Liver (tissue), 8 donors: ENCODE measurements at regions not wholly inside any gene's neighbourhood (a gene's known extent, or its start where the extent isn't known, plus 50 kb on each side); places are given as distances from the start of the nearest gene placed in this dataset.

Experiments
- DNase-seq: peaks from one replicate; pipeline ENCODE4 v3.0.0-alpha.2; 2017; ENCODE audit warnings: low spot score
- H3K27ac ChIP-seq, 2 donors: one replicate each; pipeline ENCODE4 v1.7.0; 2013; ENCODE audit warnings: inconsistent platforms in 2 of 2, low read length in 2 of 2, control low read depth in 1 of 2, low read depth in 1 of 2, mild to moderate bottlenecking in 1 of 2
- H3K27me3 ChIP-seq, 4 donors: one replicate each; pipeline versions ENCODE4 v1.6.1 to v1.7.0; 2013; ENCODE audit warnings: low read length in 3 of 4, inconsistent platforms in 1 of 4, mild to moderate bottlenecking in 1 of 4, moderate library complexity in 1 of 4; ENCODE audit not compliant: control insufficient read depth in 4 of 4, insufficient read depth in 4 of 4
- H3K36me3 ChIP-seq, 4 donors: one replicate each; pipeline versions ENCODE4 v1.6.1 to v1.7.0; 2013; ENCODE audit warnings: low read length in 3 of 4, mild to moderate bottlenecking in 3 of 4, low read depth in 1 of 4, moderate library complexity in 1 of 4; ENCODE audit not compliant: control insufficient read depth in 4 of 4, insufficient read depth in 3 of 4
- H3K4me1 ChIP-seq, 4 donors: one replicate each; pipeline versions ENCODE4 v1.6.1 to v1.7.0; 2013; ENCODE audit warnings: low read length in 3 of 4, mild to moderate bottlenecking in 3 of 4, moderate library complexity in 1 of 4; ENCODE audit not compliant: control insufficient read depth in 4 of 4, insufficient read depth in 4 of 4
- H3K4me3 ChIP-seq, 3 donors: one replicate each; pipeline versions ENCODE4 v1.6.1 to v1.7.0; 2013; ENCODE audit warnings: low read length in 3 of 3, control low read depth in 1 of 3, low read depth in 1 of 3, mild to moderate bottlenecking in 1 of 3
- H3K9ac ChIP-seq, 2 donors: one replicate each; pipeline ENCODE4 v1.7.0; 2013; ENCODE audit warnings: low read length in 2 of 2, mild to moderate bottlenecking in 2 of 2, moderate library complexity in 2 of 2, control low read depth in 1 of 2, low read depth in 1 of 2
- H3K9me3 ChIP-seq, 4 donors: one replicate each; pipeline versions ENCODE4 v1.6.1 to v1.7.0; 2013; ENCODE audit warnings: low read length in 3 of 4; ENCODE audit not compliant: control insufficient read depth in 4 of 4
- ATF3 ChIP-seq: IDR thresholded peaks from 2 replicates; pipeline ENCODE4 v1.6.1; 2016; ENCODE audit warnings: antibody characterized with exemption
- CTCF ChIP-seq: fragments of 150-350 bp; IDR thresholded peaks from 2 replicates; pipeline ENCODE4 v1.5.1; 2017; ENCODE audit warnings: improper control_type of control experiment, low read depth, low read length; ENCODE audit not compliant: missing input control
- EGR1 ChIP-seq, 2 donors: IDR thresholded peaks; 2 replicates each; pipeline ENCODE4 v1.6.1; 2016 to 2018; ENCODE audit warnings: antibody characterized with exemption in 2 of 2, low read depth in 2 of 2
- FOXA1 ChIP-seq: IDR thresholded peaks from 2 replicates; pipeline ENCODE4 v1.6.1; 2016; ENCODE audit warnings: antibody characterized with exemption
- FOXA2 ChIP-seq: IDR thresholded peaks from 2 replicates; pipeline ENCODE4 v1.6.1; 2016; ENCODE audit warnings: antibody characterized with exemption
- GABPA ChIP-seq, 2 donors: IDR thresholded peaks in 1 of 2; conservative IDR thresholded peaks in 1 of 2; 2 replicates each; pipeline ENCODE4 v1.6.1; 2016; ENCODE audit warnings: antibody characterized with exemption in 2 of 2, mild to moderate bottlenecking in 1 of 2, moderate library complexity in 1 of 2
- HNF4A ChIP-seq, 2 donors: conservative IDR thresholded peaks; 2 replicates each; pipeline ENCODE4 v1.6.1; 2016; ENCODE audit warnings: antibody characterized with exemption in 2 of 2, mild to moderate bottlenecking in 2 of 2
- HNF4G ChIP-seq: IDR thresholded peaks from 2 replicates; pipeline ENCODE4 v1.6.1; 2016; ENCODE audit warnings: antibody characterized with exemption
- JUND ChIP-seq, 2 donors: IDR thresholded peaks; 2 replicates each; pipeline ENCODE4 v1.6.1; 2016; ENCODE audit warnings: antibody characterized with exemption in 2 of 2
- MAX ChIP-seq: IDR thresholded peaks from 2 replicates; pipeline ENCODE4 v1.6.1; 2016; ENCODE audit warnings: antibody characterized with exemption
- NR2F2 ChIP-seq: IDR thresholded peaks from 2 replicates; pipeline ENCODE4 v1.6.1; 2016; ENCODE audit warnings: antibody characterized with exemption
- RAD21 ChIP-seq, 2 donors: IDR thresholded peaks; 2 replicates each; pipeline ENCODE4 v1.6.1; 2016; ENCODE audit warnings: antibody characterized with exemption in 2 of 2, mild to moderate bottlenecking in 2 of 2
- REST ChIP-seq: IDR thresholded peaks from 2 replicates; pipeline ENCODE4 v1.6.1; 2016; ENCODE audit warnings: antibody characterized with exemption, mild to moderate bottlenecking
- RXRA ChIP-seq, 2 donors: IDR thresholded peaks; 2 replicates each; pipeline ENCODE4 v1.6.1; 2017 to 2018; ENCODE audit warnings: antibody characterized with exemption in 2 of 2, mild to moderate bottlenecking in 1 of 2
- SP1 ChIP-seq: IDR thresholded peaks from 2 replicates; pipeline ENCODE4 v1.6.1; 2018; ENCODE audit warnings: antibody characterized with exemption, mild to moderate bottlenecking
- TAF1 ChIP-seq: conservative IDR thresholded peaks from 2 replicates; pipeline ENCODE4 v1.6.1; 2016; ENCODE audit warnings: antibody characterized with exemption, mild to moderate bottlenecking
- YY1 ChIP-seq: IDR thresholded peaks from 2 replicates; pipeline ENCODE4 v1.6.1; 2016; ENCODE audit warnings: antibody characterized with exemption, mild to moderate bottlenecking
- ZBTB33 ChIP-seq: IDR thresholded peaks from 2 replicates; pipeline ENCODE4 v1.6.1; 2016; ENCODE audit warnings: antibody characterized with exemption
- WGBS: extraction: QIAGEN DNeasy Blood & Tissue Kit; methylation state at CpG from one replicate; pipeline ENCODE4 v1.1.7; 2013; 5-methylcytosine and 5-hydroxymethylcytosine counted together
- donor health status: healthy.
- donor health status: healthy.
- donor health status: healthy.
- donor health status: healthy.
- donor health status: healthy.

GRCh38 chr12:93079976-93080375 lies 150.9 kb upstream of the EEA1 start:
- H3K27me3 ChIP-seq = no peaks in the 10 kb centered on the region
- H3K36me3 ChIP-seq = no peaks in the 10 kb centered on the region
- no peaks in the 10 kb centered on the region for H3K4me1 ChIP-seq
- H3K27ac ChIP-seq = no peak overlapping the region
- H3K9me3 ChIP-seq = no peaks in the 10 kb centered on the region
- TF ChIP-seq FOXA1 (no peak), SP1 (no peak), FOXA2 (no peak), ZBTB33 (no peak), ATF3 (no peak), MAX (no peak), NR2F2 (no peak), EGR1 (IDR thresholded peaks at IDR 0.05; ENCODE audit: low read depth in 2 of 2) (no peak), CTCF (no peak), HNF4A (conservative IDR thresholded peaks at IDR 0.05) (no peak), HNF4G (no peak), RXRA (IDR thresholded peaks at IDR 0.05) (no peak), REST (no peak), GABPA (IDR thresholded peaks at IDR 0.05 in 1 of 2, conservative IDR thresholded peaks at IDR 0.05 in 1 of 2) (no peak), JUND (IDR thresholded peaks at IDR 0.05) (no peak), TAF1 (no peak), YY1 (no peak), RAD21 (IDR thresholded peaks at IDR 0.05) (no peak)
- WGBS = 91% methylated on average over 6 of the region's 6 CpGs
- H3K9ac ChIP-seq = no peak overlapping the region
- H3K4me3 ChIP-seq = no peak overlapping the region
- no peak for DNase-seq
